ENCODE measurements at regions not wholly inside any gene's neighbourhood (a gene's known extent, or its start where the extent isn't known, plus 50 kb on each side); places are given as distances from the start of the nearest gene placed in this dataset.

DNA sequence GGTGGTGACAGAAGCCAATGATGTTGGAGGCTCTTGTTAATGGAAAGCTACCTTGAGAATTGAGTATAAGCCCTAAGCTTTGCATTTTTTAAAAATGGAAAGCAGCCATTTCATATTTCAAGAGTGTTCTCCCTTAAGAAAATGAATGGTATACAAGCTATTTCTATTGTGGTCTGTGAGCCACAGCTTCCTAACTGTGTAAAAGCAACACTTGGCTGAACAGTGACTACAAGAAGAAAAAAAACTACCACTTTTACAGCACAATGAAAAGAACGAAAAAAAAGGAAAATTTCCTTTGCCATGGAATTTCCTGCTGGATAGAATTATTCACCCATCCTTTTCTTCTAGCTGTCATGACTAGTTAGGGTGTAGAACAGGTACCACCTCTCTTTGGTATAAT is 397.1 kb upstream of the BTBD3 start:
- TF ChIP-seq, protein P1, sequence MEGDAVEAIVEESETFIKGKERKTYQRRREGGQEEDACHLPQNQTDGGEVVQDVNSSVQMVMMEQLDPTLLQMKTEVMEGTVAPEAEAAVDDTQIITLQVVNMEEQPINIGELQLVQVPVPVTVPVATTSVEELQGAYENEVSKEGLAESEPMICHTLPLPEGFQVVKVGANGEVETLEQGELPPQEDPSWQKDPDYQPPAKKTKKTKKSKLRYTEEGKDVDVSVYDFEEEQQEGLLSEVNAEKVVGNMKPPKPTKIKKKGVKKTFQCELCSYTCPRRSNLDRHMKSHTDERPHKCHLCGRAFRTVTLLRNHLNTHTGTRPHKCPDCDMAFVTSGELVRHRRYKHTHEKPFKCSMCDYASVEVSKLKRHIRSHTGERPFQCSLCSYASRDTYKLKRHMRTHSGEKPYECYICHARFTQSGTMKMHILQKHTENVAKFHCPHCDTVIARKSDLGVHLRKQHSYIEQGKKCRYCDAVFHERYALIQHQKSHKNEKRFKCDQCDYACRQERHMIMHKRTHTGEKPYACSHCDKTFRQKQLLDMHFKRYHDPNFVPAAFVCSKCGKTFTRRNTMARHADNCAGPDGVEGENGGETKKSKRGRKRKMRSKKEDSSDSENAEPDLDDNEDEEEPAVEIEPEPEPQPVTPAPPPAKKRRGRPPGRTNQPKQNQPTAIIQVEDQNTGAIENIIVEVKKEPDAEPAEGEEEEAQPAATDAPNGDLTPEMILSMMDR (IDR thresholded peaks at IDR 0.05) = no peak
- no peak for TF ChIP-seq POLR2A (IDR thresholded peaks at IDR 0.05)
